ENCODE measurements at regions not wholly inside any gene's neighbourhood (a gene's known extent, or its start where the extent isn't known, plus 50 kb on each side); places are given as distances from the start of the nearest gene placed in this dataset.

GRCh38 chr6:164756723-164757122 lies 552.7 kb downstream of the C6orf118 start:
- TF ChIP-seq CTCF (IDR thresholded peaks at IDR 0.05) (no peak), POLR2A (IDR thresholded peaks at IDR 0.05) (no peak)
